ENCODE measurements at regions not wholly inside any gene's neighbourhood (a gene's known extent, or its start where the extent isn't known, plus 50 kb on each side); places are given as distances from the start of the nearest gene placed in this dataset.

DNA sequence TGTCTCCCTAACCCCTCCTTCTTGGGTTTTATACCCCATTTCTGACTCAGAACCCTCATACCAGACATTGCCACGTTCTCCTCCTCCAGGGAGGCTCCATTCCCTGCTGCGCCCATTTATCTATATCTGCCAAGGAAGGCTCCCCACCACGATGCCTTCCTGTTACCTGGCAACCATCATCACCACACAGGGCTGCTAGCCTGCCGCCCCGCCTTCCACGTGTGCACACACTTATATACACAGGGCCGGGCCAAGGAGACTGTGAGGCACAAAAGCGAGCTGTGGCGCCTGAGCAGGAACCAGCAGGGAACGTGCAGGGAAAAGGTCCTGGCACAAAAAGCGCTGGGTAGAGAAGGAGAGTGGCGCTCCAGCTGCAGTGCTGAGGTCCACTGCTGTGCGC lies 261.8 kb downstream of the CBLN1 start:
- TF ChIP-seq CTCF (IDR thresholded peaks at IDR 0.05; ENCODE audit: poor library complexity, severe bottlenecking): no peak
- H3K27me3 ChIP-seq (ENCODE audit: insufficient read depth, poor library complexity, severe bottlenecking): no peaks in the 10 kb centered on the region
- H3K9me3 ChIP-seq (ENCODE audit: severe bottlenecking): no peaks in the 10 kb centered on the region
- H3K4me1 ChIP-seq (ENCODE audit: insufficient read depth, poor library complexity, severe bottlenecking): peaks cover 38% of the 10 kb centered on the region
- no peak overlapping the region for H3K27ac ChIP-seq (ENCODE audit: poor library complexity, severe bottlenecking)
- DNase-seq (ENCODE audit: low spot score) (no peak), ATAC-seq (ENCODE audit: low read depth) (no peak)
- no peaks in the 10 kb centered on the region for H3K36me3 ChIP-seq (ENCODE audit: low read depth)
- no peak overlapping the region for H3K4me3 ChIP-seq (ENCODE audit: severe bottlenecking)

DNA sequence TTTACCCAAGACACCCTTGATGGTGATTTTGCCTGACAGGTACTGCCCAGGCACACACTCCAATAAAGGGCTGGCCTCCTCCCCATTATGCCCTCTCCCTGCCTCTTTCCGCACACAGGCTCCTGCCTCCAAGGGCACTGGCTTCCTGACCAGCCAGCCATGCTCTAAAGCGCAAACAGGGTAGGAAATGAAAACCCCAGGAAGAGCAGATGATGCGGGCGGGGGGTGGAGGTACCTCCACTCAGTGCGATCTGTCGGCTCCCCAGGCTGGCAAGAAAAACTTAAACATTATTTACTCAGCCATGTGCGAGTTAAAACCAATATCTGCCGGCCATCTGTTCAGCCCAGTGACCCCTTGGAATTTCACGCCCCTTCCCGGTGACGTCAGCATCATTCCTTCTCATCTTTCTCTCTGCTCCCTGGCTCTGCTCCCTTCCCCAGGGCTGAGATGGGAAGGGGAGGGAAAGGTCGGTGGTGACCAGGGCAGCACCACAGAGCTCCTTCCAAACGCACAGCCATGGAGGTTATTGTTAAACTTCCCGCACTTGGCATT lies 262.5 kb downstream of the CBLN1 start:
- no peaks in the 10 kb centered on the region for H3K9me3 ChIP-seq (ENCODE audit: severe bottlenecking)
- DNase-seq (ENCODE audit: low spot score) (no peak), ATAC-seq (ENCODE audit: low read depth) (no peak)
- no peak for TF ChIP-seq CTCF (IDR thresholded peaks at IDR 0.05; ENCODE audit: poor library complexity, severe bottlenecking)
- peaks cover 37% of the 10 kb centered on the region for H3K4me1 ChIP-seq (ENCODE audit: insufficient read depth, poor library complexity, severe bottlenecking)
- H3K27me3 ChIP-seq (ENCODE audit: insufficient read depth, poor library complexity, severe bottlenecking): no peaks in the 10 kb centered on the region
- no peak overlapping the region for H3K4me3 ChIP-seq (ENCODE audit: severe bottlenecking)
- H3K36me3 ChIP-seq (ENCODE audit: low read depth): no peaks in the 10 kb centered on the region
- H3K27ac ChIP-seq (ENCODE audit: poor library complexity, severe bottlenecking): no peak overlapping the region

GRCh38 chr16:49018259-49018931 lies 263.2 kb downstream of the CBLN1 start:
- DNase-seq (ENCODE audit: low spot score) (no peak), ATAC-seq (ENCODE audit: low read depth) (no peak)

DNA sequence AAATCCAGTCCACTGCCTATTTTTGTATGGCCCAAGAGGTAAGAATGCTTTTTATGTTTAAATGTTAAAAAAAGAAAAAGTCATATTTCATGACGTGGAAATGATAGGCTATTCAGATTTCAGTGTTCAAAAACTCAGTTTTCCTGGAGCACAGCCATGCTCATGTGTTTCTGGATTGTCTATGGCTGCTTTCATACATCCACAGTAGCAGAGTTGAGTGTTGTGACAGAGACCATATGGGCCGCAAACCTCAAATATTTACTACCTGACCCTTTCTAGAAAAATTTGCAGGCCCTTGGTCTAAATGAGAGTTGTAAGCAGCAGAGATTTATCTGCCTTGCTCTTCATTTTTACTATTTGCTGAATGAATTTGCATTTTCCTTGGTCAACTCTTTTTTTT lies 264.1 kb downstream of the CBLN1 start:
- no peak for TF ChIP-seq CTCF (IDR thresholded peaks at IDR 0.05; ENCODE audit: poor library complexity, severe bottlenecking)

More at GRCh38 chr16:49018259-49018931, 263.2 kb downstream of the CBLN1 start:
- Histone ChIP-seq H3K27me3 (ENCODE audit: insufficient read depth, poor library complexity, severe bottlenecking) (no peaks in the 10 kb centered on the region), H3K27ac (ENCODE audit: poor library complexity, severe bottlenecking) (no peak overlapping the region), H3K36me3 (ENCODE audit: low read depth) (no peaks in the 10 kb centered on the region), H3K9me3 (ENCODE audit: severe bottlenecking) (no peaks in the 10 kb centered on the region), H3K4me3 (ENCODE audit: severe bottlenecking) (no peak overlapping the region), H3K4me1 (ENCODE audit: insufficient read depth, poor library complexity, severe bottlenecking) (peaks cover 29% of the 10 kb centered on the region)
- TF ChIP-seq CTCF (IDR thresholded peaks at IDR 0.05; ENCODE audit: poor library complexity, severe bottlenecking): no peak

GRCh38 chr16:49016461-49016860 lies 265.2 kb downstream of the CBLN1 start:
- Histone ChIP-seq H3K4me1 (ENCODE audit: insufficient read depth, poor library complexity, severe bottlenecking) (peaks cover 12% of the 10 kb centered on the region), H3K4me3 (ENCODE audit: severe bottlenecking) (no peak overlapping the region), H3K27me3 (ENCODE audit: insufficient read depth, poor library complexity, severe bottlenecking) (no peaks in the 10 kb centered on the region), H3K36me3 (ENCODE audit: low read depth) (no peaks in the 10 kb centered on the region), H3K27ac (ENCODE audit: poor library complexity, severe bottlenecking) (no peak overlapping the region), H3K9me3 (ENCODE audit: severe bottlenecking) (no peaks in the 10 kb centered on the region)
- no peak for TF ChIP-seq CTCF (IDR thresholded peaks at IDR 0.05; ENCODE audit: poor library complexity, severe bottlenecking)
- ATAC-seq (ENCODE audit: low read depth): no peak
- no peak for DNase-seq (ENCODE audit: low spot score)

More for the DNA sequence above, 264.1 kb downstream of the CBLN1 start:
- H3K27me3 ChIP-seq (ENCODE audit: insufficient read depth, poor library complexity, severe bottlenecking): no peaks in the 10 kb centered on the region
- H3K9me3 ChIP-seq (ENCODE audit: severe bottlenecking): no peaks in the 10 kb centered on the region
- DNase-seq (ENCODE audit: low spot score) (no peak), ATAC-seq (ENCODE audit: low read depth) (no peak)
- H3K27ac ChIP-seq (ENCODE audit: poor library complexity, severe bottlenecking): no peak overlapping the region
- H3K4me1 ChIP-seq (ENCODE audit: insufficient read depth, poor library complexity, severe bottlenecking): peaks cover 23% of the 10 kb centered on the region
- no peak overlapping the region for H3K4me3 ChIP-seq (ENCODE audit: severe bottlenecking)
- no peaks in the 10 kb centered on the region for H3K36me3 ChIP-seq (ENCODE audit: low read depth)

Data from RWPE2 (cell line).